ENCODE measurements at regions not wholly inside any gene's neighbourhood (a gene's known extent, or its start where the extent isn't known, plus 50 kb on each side); places are given as distances from the start of the nearest gene placed in this dataset.

DNA sequence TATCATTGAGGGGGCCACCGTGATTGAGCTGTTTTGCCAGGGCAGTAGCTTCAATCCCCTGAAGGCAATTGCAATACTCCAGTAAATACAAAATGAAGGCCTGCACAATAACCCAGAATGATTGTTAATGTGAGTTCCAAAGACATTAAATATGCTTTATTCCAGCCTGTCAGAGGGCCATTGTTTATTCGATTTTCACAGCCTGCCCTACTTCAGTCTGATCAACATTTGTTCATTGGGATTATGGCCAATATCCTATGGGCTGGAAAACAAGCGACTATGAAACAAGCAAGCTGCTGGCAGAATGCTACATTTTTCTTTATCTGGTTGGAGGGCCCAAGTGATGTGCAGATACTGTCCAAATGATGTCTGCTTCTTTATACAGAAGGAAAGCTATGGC, 543.1 kb downstream of the TLE1 start:
- no peak for DNase-seq (ENCODE audit: low read depth)
- H3K4me3 ChIP-seq (replicated peaks; ENCODE audit: low read depth, low read length), result no peak overlapping the region
- TF ChIP-seq, protein P1, sequence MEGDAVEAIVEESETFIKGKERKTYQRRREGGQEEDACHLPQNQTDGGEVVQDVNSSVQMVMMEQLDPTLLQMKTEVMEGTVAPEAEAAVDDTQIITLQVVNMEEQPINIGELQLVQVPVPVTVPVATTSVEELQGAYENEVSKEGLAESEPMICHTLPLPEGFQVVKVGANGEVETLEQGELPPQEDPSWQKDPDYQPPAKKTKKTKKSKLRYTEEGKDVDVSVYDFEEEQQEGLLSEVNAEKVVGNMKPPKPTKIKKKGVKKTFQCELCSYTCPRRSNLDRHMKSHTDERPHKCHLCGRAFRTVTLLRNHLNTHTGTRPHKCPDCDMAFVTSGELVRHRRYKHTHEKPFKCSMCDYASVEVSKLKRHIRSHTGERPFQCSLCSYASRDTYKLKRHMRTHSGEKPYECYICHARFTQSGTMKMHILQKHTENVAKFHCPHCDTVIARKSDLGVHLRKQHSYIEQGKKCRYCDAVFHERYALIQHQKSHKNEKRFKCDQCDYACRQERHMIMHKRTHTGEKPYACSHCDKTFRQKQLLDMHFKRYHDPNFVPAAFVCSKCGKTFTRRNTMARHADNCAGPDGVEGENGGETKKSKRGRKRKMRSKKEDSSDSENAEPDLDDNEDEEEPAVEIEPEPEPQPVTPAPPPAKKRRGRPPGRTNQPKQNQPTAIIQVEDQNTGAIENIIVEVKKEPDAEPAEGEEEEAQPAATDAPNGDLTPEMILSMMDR (IDR thresholded peaks at IDR 0.05; ENCODE audit: low read length, missing control alignments), result no peak

DNA sequence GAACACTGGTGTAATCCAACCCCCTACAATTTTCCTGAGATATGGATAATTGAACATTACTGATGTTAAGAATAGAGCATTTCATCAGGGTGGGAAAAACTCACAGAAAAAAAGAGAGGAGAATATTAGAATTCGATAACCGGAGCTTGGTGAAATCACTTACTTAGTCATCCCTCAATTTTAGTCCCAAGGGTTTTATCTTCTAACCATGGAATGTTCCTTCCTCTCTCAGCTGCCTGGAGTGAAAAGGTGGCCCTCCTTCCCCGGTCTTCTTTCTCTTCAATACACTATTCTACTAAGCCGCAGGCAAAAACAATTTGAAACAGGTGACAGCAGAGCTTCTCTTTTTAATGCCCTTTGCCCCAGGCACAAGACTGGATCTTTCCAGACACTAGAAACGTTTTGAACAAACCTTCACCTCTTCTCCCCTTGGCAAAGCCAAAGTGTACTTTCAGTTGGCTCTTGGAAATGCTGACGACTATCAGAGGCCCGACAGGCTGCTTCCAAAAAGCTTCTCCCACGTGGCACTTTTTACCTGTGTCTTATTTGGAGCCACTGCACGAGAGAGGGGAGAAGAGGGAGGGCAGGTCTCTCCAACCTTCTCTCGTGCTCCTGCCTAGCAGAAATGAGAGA, 543.9 kb downstream of the TLE1 start:
- TF ChIP-seq, protein P1 (IDR thresholded peaks at IDR 0.05; ENCODE audit: low read length, missing control alignments), result no peak
- H3K4me3 ChIP-seq (replicated peaks; ENCODE audit: low read depth, low read length), result no peak overlapping the region
- no peak for DNase-seq (ENCODE audit: low read depth)

DNA sequence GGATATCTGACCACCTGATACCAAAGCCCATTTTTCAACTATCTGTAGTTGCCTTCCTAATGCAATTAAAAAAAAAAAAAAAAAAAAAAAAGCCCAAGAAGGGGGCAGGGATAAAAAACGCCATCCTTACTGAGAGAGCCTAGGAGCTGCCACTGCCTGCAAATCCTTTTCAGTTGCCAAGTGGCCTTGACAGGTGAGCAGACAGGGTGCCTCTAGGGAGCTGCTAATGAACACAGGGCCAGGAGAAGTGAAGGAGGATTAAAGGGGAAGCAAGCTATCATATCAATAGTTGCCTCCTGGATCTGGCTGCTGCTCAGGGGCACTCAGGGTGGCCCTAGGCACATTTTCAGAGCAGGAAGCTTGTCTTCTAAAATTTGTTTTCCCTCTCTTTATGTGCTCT, 547.4 kb downstream of the TLE1 start:
- DNase-seq (ENCODE audit: low read depth), result no peak
- TF ChIP-seq, protein P1 (IDR thresholded peaks at IDR 0.05; ENCODE audit: low read length, missing control alignments), result no peak
- no peak overlapping the region for H3K4me3 ChIP-seq (replicated peaks; ENCODE audit: low read depth, low read length)

DNA sequence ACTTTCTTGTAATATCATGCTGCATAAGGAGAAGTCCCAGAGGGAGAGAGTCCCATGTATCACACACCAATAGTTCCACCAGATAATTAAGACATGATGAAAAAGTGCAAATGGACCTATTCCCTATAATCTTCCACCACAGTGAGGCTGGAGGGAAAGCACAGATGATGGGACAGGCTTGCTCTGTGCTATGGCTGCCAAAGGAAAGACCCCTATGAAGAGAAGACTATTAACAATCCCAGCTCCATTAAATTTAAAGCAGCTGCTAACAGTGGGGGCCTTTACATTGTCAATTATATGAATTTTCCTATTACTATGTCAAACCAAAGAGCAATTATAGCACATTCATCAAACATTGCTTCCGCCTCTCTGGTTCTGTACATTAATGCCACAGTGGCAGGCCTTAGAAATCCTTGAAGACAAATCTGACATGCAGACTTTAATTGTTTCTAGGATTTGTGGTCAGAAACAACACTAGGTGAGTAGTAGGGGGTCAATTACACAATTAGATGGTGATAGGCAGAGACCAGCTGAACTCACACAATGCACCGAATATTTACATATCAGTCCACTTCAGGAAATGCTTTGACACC, 551.3 kb downstream of the TLE1 start:
- TF ChIP-seq, protein P1 (IDR thresholded peaks at IDR 0.05; ENCODE audit: low read length, missing control alignments), result no peak

DNA sequence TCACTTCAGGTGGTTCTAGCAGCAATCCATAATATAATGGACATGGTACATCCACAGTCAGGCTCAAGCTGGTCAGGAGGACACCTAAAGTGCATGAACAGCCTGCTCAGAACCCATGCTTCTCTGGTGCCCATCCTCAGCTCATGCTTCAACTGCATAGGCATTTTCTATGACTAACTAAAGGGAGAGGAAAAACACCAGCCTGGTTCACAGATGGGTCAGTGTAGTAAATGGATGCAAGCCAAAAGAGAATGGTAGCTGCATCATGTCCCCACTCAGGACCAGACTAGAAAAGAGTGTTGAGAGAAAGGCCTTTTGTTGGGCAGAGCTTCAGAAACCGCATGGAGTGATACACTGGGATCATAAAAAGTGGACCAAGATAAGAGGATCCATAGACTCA, 556.6 kb downstream of the TLE1 start:
- TF ChIP-seq, protein P1 (IDR thresholded peaks at IDR 0.05; ENCODE audit: low read length, missing control alignments), result no peak
- no peak overlapping the region for H3K4me3 ChIP-seq (replicated peaks; ENCODE audit: low read depth, low read length)
- DNase-seq (ENCODE audit: low read depth), result no peak

More for the DNA sequence above, 551.3 kb downstream of the TLE1 start:
- no peak for DNase-seq (ENCODE audit: low read depth)
- H3K4me3 ChIP-seq (replicated peaks; ENCODE audit: low read depth, low read length), result no peak overlapping the region

DNA sequence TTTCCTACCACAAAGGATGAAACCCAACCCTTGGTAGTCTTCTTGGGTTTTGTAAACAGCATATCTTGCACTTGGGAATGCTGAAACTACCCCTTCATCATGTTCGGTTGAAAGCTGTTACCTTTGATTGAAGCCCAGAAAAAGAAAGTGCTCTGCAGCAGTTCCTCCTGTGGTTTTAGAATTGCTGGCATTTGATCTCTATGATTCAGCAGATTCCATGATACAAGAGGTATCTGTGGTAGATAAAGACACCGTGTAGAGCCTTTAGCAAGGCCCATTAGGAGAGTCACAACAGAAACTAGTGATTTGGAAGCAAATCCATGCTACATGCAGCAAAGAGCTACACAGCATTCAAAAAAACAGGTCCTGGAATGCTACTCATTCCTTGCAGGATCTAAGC, 557.0 kb downstream of the TLE1 start:
- no peak overlapping the region for H3K4me3 ChIP-seq (replicated peaks; ENCODE audit: low read depth, low read length)
- no peak for DNase-seq (ENCODE audit: low read depth)
- TF ChIP-seq, protein P1 (IDR thresholded peaks at IDR 0.05; ENCODE audit: low read length, missing control alignments), result no peak

DNA sequence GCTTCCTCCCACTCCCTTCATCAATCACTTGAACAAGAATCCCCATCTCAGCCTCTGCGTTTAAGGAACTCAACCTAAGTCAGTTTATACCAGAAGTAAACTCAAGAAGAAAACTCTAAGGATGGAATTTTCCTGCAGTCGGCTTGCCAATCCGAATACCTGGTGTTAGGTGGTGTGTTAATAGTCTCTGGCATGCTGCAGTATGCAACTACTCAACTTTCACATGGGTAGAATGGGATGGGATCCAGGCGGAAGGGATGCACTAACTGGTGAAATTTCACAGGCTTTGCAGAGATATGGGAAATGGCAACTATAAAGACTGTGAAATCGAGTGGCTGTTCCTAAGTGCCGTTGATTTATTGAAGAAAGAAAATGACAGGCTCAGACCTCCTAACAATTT, 560.6 kb downstream of the TLE1 start:
- TF ChIP-seq, protein P1 (IDR thresholded peaks at IDR 0.05; ENCODE audit: low read length, missing control alignments), result no peak
- no peak for DNase-seq (ENCODE audit: low read depth)
- H3K4me3 ChIP-seq (replicated peaks; ENCODE audit: low read depth, low read length), result no peak overlapping the region

All from fibroblast of pulmonary artery (primary cell).